ENCODE measurements at regions not wholly inside any gene's neighbourhood (a gene's known extent, or its start where the extent isn't known, plus 50 kb on each side); places are given as distances from the start of the nearest gene placed in this dataset.
"Not testable (repeated sequence)": the region's sequence is repeated elsewhere in the genome, so short reads cannot be mapped to it uniquely, and the experiment has no call there.

GRCh38 chr3:101973163-101973505 lies 123.8 kb downstream of the NFKBIZ start:
- ChIA-PET RAD21 (ENCODE audit: low non-redundant PET in 1 of 2, low total read pairs in 2 of 2, uncharacterized antibody in 2 of 2, unreplicated experiment in 2 of 2) (no interaction called here), CTCF (no interaction called here), POLR2A (no interaction called here)
- Histone ChIP-seq H4K20me1 (ENCODE audit: insufficient read depth) (no peaks in the 10 kb centered on the region), H3K4me1 (ENCODE audit: control insufficient read depth in 1 of 2, insufficient read depth in 2 of 2, low read length in 2 of 2) (no peaks in the 10 kb centered on the region), H3K79me2 (ENCODE audit: insufficient read depth, low read length) (no peaks in the 10 kb centered on the region), H3K9me2 (ENCODE audit: insufficient read depth) (no peaks in the 10 kb centered on the region), H2AFZ (ENCODE audit: low read depth, low read length, poor library complexity, severe bottlenecking) (no peak overlapping the region), H3K36me3 (ENCODE audit: control insufficient read depth in 1 of 2, insufficient read depth in 2 of 2, low read length in 2 of 2) (no peaks in the 10 kb centered on the region), H3K27ac (ENCODE audit: low read depth, low read length) (no peak overlapping the region), H3K4me2 (ENCODE audit: low read length) (no peak overlapping the region), H3K27me3 (ENCODE audit: insufficient read depth, low read length) (no peaks in the 10 kb centered on the region), H3K9me3 (ENCODE audit: control insufficient read depth in 1 of 2, insufficient read depth in 1 of 2, low read depth in 1 of 2, low read length in 2 of 2) (no peaks in the 10 kb centered on the region), H3K4me3 (replicated peaks in 1 of 2; ENCODE audit: low read depth in 1 of 2, low read length in 2 of 2) (no peak overlapping the region), H3K9ac (ENCODE audit: low read length) (no peak overlapping the region)
- TF ChIP-seq RAD21 (IDR thresholded peaks at IDR 0.05; ENCODE audit: low read depth) (no peak), CBX3 (IDR thresholded peaks at IDR 0.05; ENCODE audit: low read depth) (no peak), CTCF (IDR thresholded peaks at IDR 0.05 in 2 of 3, conservative IDR thresholded peaks at IDR 0.05 in 1 of 3; ENCODE audit: borderline replicate concordance in 1 of 3, insufficient read depth in 1 of 3, low read depth in 2 of 3, low read length in 2 of 3) (no peak), EZH2phosphoT487 (IDR thresholded peaks at IDR 0.05; ENCODE audit: borderline replicate concordance) (no peak), SIN3A (IDR thresholded peaks at IDR 0.05; ENCODE audit: low read depth) (no peak), TCF7L2 (IDR thresholded peaks at IDR 0.05; ENCODE audit: borderline replicate concordance, extremely low read depth, insufficient read depth, insufficient read length) (no peak), ATF3 (IDR thresholded peaks at IDR 0.05) (no peak), ELF1 (IDR thresholded peaks at IDR 0.05; ENCODE audit: borderline replicate concordance, low read depth) (no peak), CEBPB (IDR thresholded peaks at IDR 0.05; ENCODE audit: low read depth) (no peak), FOSL1 (IDR thresholded peaks at IDR 0.05; ENCODE audit: low read depth) (no peak), JUND (IDR thresholded peaks at IDR 0.05) (no peak), SP1 (IDR thresholded peaks at IDR 0.05; ENCODE audit: low read depth) (no peak), POLR2AphosphoS5 (IDR thresholded peaks at IDR 0.05; ENCODE audit: low read depth, low read length) (no peak), ZNF274 (IDR thresholded peaks at IDR 0.05; ENCODE audit: low read depth, low read length) (no peak), MAX (IDR thresholded peaks at IDR 0.05) (no peak), REST (IDR thresholded peaks at IDR 0.05; ENCODE audit: low read depth) (no peak), POLR2A (IDR thresholded peaks at IDR 0.05; ENCODE audit: borderline replicate concordance, extremely low read depth, insufficient read depth, insufficient read length) (no peak), EZH2 (IDR thresholded peaks at IDR 0.05) (no peak)
- intact Hi-C loops (cut with micrococcal nuclease), result no loop called here
- ATAC-seq (no peak), DNase-seq (ENCODE audit: low read depth, low spot score) (no peak)
- BruUV-seq (replicated peaks), result no TSS peak

GRCh38 chr3:101975415-101975814 lies 126.1 kb downstream of the NFKBIZ start:
- H3K4me2 ChIP-seq (ENCODE audit: low read length); POLR2A ChIA-PET; H3K4me3 ChIP-seq (replicated peaks in 1 of 2; ENCODE audit: low read depth in 1 of 2, low read length in 2 of 2); H3K4me1 ChIP-seq (ENCODE audit: control insufficient read depth in 1 of 2, insufficient read depth in 2 of 2, low read length in 2 of 2); H3K9me2 ChIP-seq (ENCODE audit: insufficient read depth); H3K9me3 ChIP-seq (ENCODE audit: control insufficient read depth in 1 of 2, insufficient read depth in 1 of 2, low read depth in 1 of 2, low read length in 2 of 2); ATAC-seq; H3K27me3 ChIP-seq (ENCODE audit: insufficient read depth, low read length); H4K20me1 ChIP-seq (ENCODE audit: insufficient read depth); H3K79me2 ChIP-seq (ENCODE audit: insufficient read depth, low read length); H3K36me3 ChIP-seq (ENCODE audit: control insufficient read depth in 1 of 2, insufficient read depth in 2 of 2, low read length in 2 of 2); intact Hi-C loops (cut with micrococcal nuclease); RAD21 ChIA-PET (ENCODE audit: low non-redundant PET in 1 of 2, low total read pairs in 2 of 2, uncharacterized antibody in 2 of 2, unreplicated experiment in 2 of 2); H3K9ac ChIP-seq (ENCODE audit: low read length); H2AFZ ChIP-seq (ENCODE audit: low read depth, low read length, poor library complexity, severe bottlenecking); CTCF ChIA-PET; BruUV-seq (replicated peaks); H3K27ac ChIP-seq (ENCODE audit: low read depth, low read length); DNase-seq (ENCODE audit: low read depth, low spot score): not testable (repeated sequence)

Data from HCT116 (cell line).